B cell (primary cell): ENCODE measurements at regions not wholly inside any gene's neighbourhood (a gene's known extent, or its start where the extent isn't known, plus 50 kb on each side); places are given as distances from the start of the nearest gene placed in this dataset.

Experiments used
- ATAC-seq: fragments of 200-7000 bp; cut with Tn5 transposase; one replicate; pipeline ENCODE4 v1.10.0; 2021; ENCODE audit warnings: low read depth, mild to moderate bottlenecking, moderate number of reproducible peaks, moderate library complexity
- CTCF ChIA-PET: fragments of 350-600 bp; sonication (Branson Sonifier 250); formaldehyde crosslinking; loops from one replicate; lab custom pipeline; 2021; ENCODE audit warnings: antibody characterized with exemption, inconsistent platforms; lab: Charles Lee
- POLR2A ChIA-PET: fragments of 350-600 bp; sonication (Branson Sonifier 250); formaldehyde crosslinking; loops from one replicate; lab custom pipeline; 2021; ENCODE audit warnings: antibody characterized with exemption; lab: Charles Lee
- DNase-seq: peaks from one replicate; pipeline ENCODE4 v3.0.0; 2013
- H2AFZ ChIP-seq: 2 replicates; pipeline ENCODE4 v1.6.1; 2012; ENCODE audit warnings: mild to moderate bottlenecking, low read depth, low read length; ENCODE audit not compliant: insufficient read depth, poor library complexity, severe bottlenecking
- H3K27ac ChIP-seq, 2 donors: 1 replicate in 1 of 2; 2 replicates in 1 of 2; pipeline ENCODE4 v1.5.1; 2012 to 2013; ENCODE audit warnings: low read length in 2 of 2, mild to moderate bottlenecking in 2 of 2, moderate library complexity in 1 of 2
- H3K27me3 ChIP-seq, 4 experiments: fragments of 200-600 bp in 1 of 4; sonication (generic) in 1 of 4; replicated peaks in 1 of 4; 1 replicate in 2 of 4; 2 replicates in 2 of 4; pipeline versions ENCODE4 v1.6.1 to v1.7.0; 2013 to 2016; ENCODE audit warnings: low read length in 3 of 4, mild to moderate bottlenecking in 2 of 4, mixed read lengths in 1 of 4, moderate library complexity in 1 of 4; ENCODE audit not compliant: insufficient read depth in 4 of 4, control insufficient read depth in 3 of 4; ENCODE audit errors: control extremely low read depth in 1 of 4
- H3K36me3 ChIP-seq, 2 experiments: replicated peaks in 1 of 2; 1 replicate in 1 of 2; 2 replicates in 1 of 2; pipeline versions ENCODE4 v1.6.1 to v1.7.1; 2013; ENCODE audit warnings: low read length in 1 of 2; ENCODE audit not compliant: insufficient read depth in 2 of 2, control insufficient read depth in 1 of 2; ENCODE audit errors: control extremely low read depth in 1 of 2, extremely low read depth in 1 of 2
- H3K4me1 ChIP-seq, 2 donors: fragments of 200-600 bp in 1 of 2; sonication (generic) in 1 of 2; 1 replicate in 1 of 2; 2 replicates in 1 of 2; pipeline versions ENCODE4 v1.5.1 to v1.6.1; 2013 to 2017; ENCODE audit warnings: low read length in 2 of 2; ENCODE audit not compliant: control insufficient read depth in 2 of 2, insufficient read depth in 2 of 2
- H3K4me2 ChIP-seq: replicated peaks from 2 replicates; pipeline ENCODE3; 2012; ENCODE audit warnings: mild to moderate bottlenecking, low read depth, low read length; ENCODE audit not compliant: poor library complexity, severe bottlenecking
- H3K4me3 ChIP-seq, 5 experiments: fragments of 200-600 bp in 1 of 5; sonication (generic) in 1 of 5; 1 replicate in 3 of 5; 2 replicates in 2 of 5; pipeline versions ENCODE4 v1.5.1 to v1.7.0; 2011 to 2016; ENCODE audit warnings: low read length in 4 of 5, mild to moderate bottlenecking in 4 of 5, low read depth in 2 of 5, control low read depth in 1 of 5, moderate library complexity in 1 of 5; ENCODE audit not compliant: insufficient read depth in 1 of 5; ENCODE audit errors: control extremely low read depth in 1 of 5, extremely low read depth in 1 of 5
- H3K79me2 ChIP-seq: fragments of 200-600 bp; sonication (generic); one replicate; pipeline ENCODE4 v1.6.0; 2016; ENCODE audit warnings: low read length; ENCODE audit not compliant: control insufficient read depth, insufficient read depth
- H3K9ac ChIP-seq: fragments of 200-600 bp; sonication (generic); 2 replicates; pipeline ENCODE4 v1.6.1; 2017; ENCODE audit warnings: mild to moderate bottlenecking, low read length, moderate library complexity
- H3K9me3 ChIP-seq, 3 donors: one replicate each; pipeline versions ENCODE4 v1.6.1 to v1.7.1; 2013; ENCODE audit warnings: low read length in 2 of 3; ENCODE audit not compliant: control insufficient read depth in 2 of 3, insufficient read depth in 1 of 3; ENCODE audit errors: control extremely low read depth in 1 of 3
- H4K20me1 ChIP-seq: 2 replicates; pipeline ENCODE4 v1.6.0; 2012; ENCODE audit warnings: mild to moderate bottlenecking, low read length; ENCODE audit not compliant: insufficient read depth, control insufficient read depth, poor library complexity, severe bottlenecking
- H3K27ac Mint-ChIP-seq: one replicate; pipeline ENCODE4 v1.8.0; 2021; ENCODE audit warnings: mixed read lengths
- H3K27me3 Mint-ChIP-seq: one replicate; pipeline ENCODE4 v1.8.0; 2021; ENCODE audit warnings: mixed read lengths
- H3K4me1 Mint-ChIP-seq: one replicate; pipeline ENCODE4 v1.8.0; 2021; ENCODE audit warnings: mixed read lengths
- H3K4me3 Mint-ChIP-seq: one replicate; pipeline ENCODE4 v1.8.0; 2021; ENCODE audit warnings: mixed read lengths
- H3K9me3 Mint-ChIP-seq: one replicate; pipeline ENCODE4 v1.8.0; 2022; ENCODE audit warnings: mixed read lengths; ENCODE audit not compliant: insufficient read depth
- CTCF ChIP-seq: fragments of 200-600 bp; IDR thresholded peaks from one replicate; pipeline ENCODE4 v1.8.0; 2022; ENCODE audit warnings: antibody characterized with exemption, mild to moderate bottlenecking
- EZH2 ChIP-seq: IDR thresholded peaks from 2 replicates; pipeline ENCODE4 v1.6.1; 2012; ENCODE audit warnings: borderline replicate concordance, low read depth, mild to moderate bottlenecking, moderate library complexity, low read length; ENCODE audit not compliant: insufficient read depth, poor library complexity, severe bottlenecking
- WGBS: methylation state at CpG from one replicate; pipeline ENCODE4 v1.1.5; 2013; ENCODE audit warnings: missing lambda C conversion rate; ENCODE audit not compliant: insufficient coverage; 5-methylcytosine and 5-hydroxymethylcytosine counted together
- intact Hi-C: fragments of 100-400 bp; cut with micrococcal nuclease; formaldehyde crosslinking; loops from one replicate; pipeline ENCODE4 v1.10.0; 2022

DNA sequence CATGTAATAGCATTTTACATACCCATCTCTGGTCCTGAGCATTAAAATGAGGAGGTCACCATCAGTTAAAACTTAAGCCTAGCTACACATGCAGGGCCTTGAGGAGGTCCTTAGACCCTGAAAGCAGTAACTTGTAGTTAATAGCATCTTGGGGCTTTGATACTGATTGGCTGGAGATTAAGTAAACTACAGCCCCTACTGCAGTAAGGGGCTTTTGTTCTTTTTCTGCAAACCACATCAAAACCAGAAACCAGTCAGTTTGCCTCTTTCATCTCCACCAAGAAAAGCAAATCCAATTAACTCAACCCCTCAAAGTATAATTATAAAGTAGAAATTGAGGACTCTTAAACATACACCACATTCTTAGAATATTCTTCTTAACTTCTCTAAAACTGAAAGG lies 622.7 kb downstream of the ZPLD1 start:
- no peak overlapping the region for H3K27ac ChIP-seq
- H3K9ac ChIP-seq, result no peak overlapping the region
- no peaks in the 10 kb centered on the region for H3K27me3 ChIP-seq
- no peak overlapping the region for H3K4me2 ChIP-seq
- no peaks in the 10 kb centered on the region for H3K9me3 Mint-ChIP-seq
- no peaks in the 10 kb centered on the region for H3K4me1 ChIP-seq
- H4K20me1 ChIP-seq, result no peaks in the 10 kb centered on the region
- no peak for DNase-seq
- no peaks in the 10 kb centered on the region for H3K79me2 ChIP-seq
- TF ChIP-seq CTCF (no peak), EZH2 (no peak)
- H3K36me3 ChIP-seq, result no peaks in the 10 kb centered on the region
- no peaks in the 10 kb centered on the region for H3K4me1 Mint-ChIP-seq
- H3K27me3 Mint-ChIP-seq, result no peaks in the 10 kb centered on the region
- no peak overlapping the region for H2AFZ ChIP-seq
- no peak overlapping the region for H3K4me3 ChIP-seq
- H3K4me3 Mint-ChIP-seq, result no peak overlapping the region
- CTCF ChIA-PET, result no interaction called here
- POLR2A ChIA-PET, result no interaction called here
- no peak overlapping the region for H3K27ac Mint-ChIP-seq
- intact Hi-C loops, result no loop called here
- no peaks in the 10 kb centered on the region for H3K9me3 ChIP-seq
- no peak for ATAC-seq

DNA sequence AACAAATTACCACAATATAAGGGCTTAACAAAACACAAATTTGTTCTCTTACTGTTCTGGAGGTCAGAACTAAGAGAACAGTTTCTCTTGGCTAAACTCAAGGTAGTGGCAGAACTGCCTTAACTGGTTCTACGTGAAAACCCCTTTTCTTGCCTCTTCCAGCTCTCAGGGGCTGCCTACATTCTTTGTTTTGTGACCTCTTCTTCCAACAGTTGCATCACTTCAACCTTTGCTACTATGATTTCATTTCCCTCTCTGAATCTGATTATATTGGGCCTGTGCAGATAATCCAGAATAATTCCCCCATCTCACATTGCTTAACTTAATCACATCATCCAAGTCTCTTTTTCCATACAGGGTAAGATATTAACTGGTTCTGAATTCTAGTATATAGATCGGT lies 624.6 kb downstream of the ZPLD1 start:
- Mint-ChIP-seq H3K4me3 (no peak overlapping the region), H3K4me1 (no peaks in the 10 kb centered on the region), H3K27ac (no peak overlapping the region), H3K9me3 (no peaks in the 10 kb centered on the region), H3K27me3 (no peaks in the 10 kb centered on the region)
- Histone ChIP-seq H3K79me2 (no peaks in the 10 kb centered on the region), H3K9me3 (no peaks in the 10 kb centered on the region), H3K9ac (no peak overlapping the region), H4K20me1 (no peaks in the 10 kb centered on the region), H2AFZ (no peak overlapping the region), H3K36me3 (no peaks in the 10 kb centered on the region), H3K27ac (no peak overlapping the region), H3K4me2 (no peak overlapping the region), H3K4me3 (no peak overlapping the region), H3K4me1 (no peaks in the 10 kb centered on the region), H3K27me3 (no peaks in the 10 kb centered on the region)
- WGBS, result 63% methylated on average over 1 of the region's 2 CpGs
- DNase-seq (no peak), ATAC-seq (no peak)
- TF ChIP-seq CTCF (no peak), EZH2 (no peak)
- intact Hi-C loops, result no loop called here
- ChIA-PET POLR2A (no interaction called here), CTCF (no interaction called here)
